Kidney glomerular epithelial cell (primary cell): ENCODE measurements at regions not wholly inside any gene's neighbourhood (a gene's known extent, or its start where the extent isn't known, plus 50 kb on each side); places are given as distances from the start of the nearest gene placed in this dataset.
"Not testable (repeated sequence)": the region's sequence is repeated elsewhere in the genome, so short reads cannot be mapped to it uniquely, and the experiment has no call there.

Experiments used
- DNase-seq: peaks from one replicate; lab custom pipeline; 2025; lab: John Stamatoyannopoulos, UW

- DNase-seq = not testable (repeated sequence)
Measured at GRCh38 chr10:46802010-46802409, 109.2 kb upstream of the PTPN20 start.

- not testable (repeated sequence) for DNase-seq
Measured at GRCh38 chr10:46803082-46803481, 108.1 kb upstream of the PTPN20 start.

- DNase-seq = not testable (repeated sequence)
Measured at GRCh38 chr10:46810222-46810621, 101.0 kb upstream of the PTPN20 start.

- DNase-seq = not testable (repeated sequence)
Measured at GRCh38 chr10:46816126-46816525, 95.1 kb upstream of the PTPN20 start.

- not testable (repeated sequence) for DNase-seq
Measured at GRCh38 chr10:46840393-46841050, 70.7 kb upstream of the PTPN20 start.

- not testable (repeated sequence) for DNase-seq
Measured at GRCh38 chr10:46841051-46841593, 70.1 kb upstream of the PTPN20 start.

- DNase-seq = not testable (repeated sequence)
Measured at GRCh38 chr10:46845194-46845593, 66.0 kb upstream of the PTPN20 start.

GRCh38 chr10:46845640-46846039, 65.6 kb upstream of the PTPN20 start:
- not testable (repeated sequence) for DNase-seq

GRCh38 chr10:46860753-46861152, 50.5 kb upstream of the PTPN20 start:
- not testable (repeated sequence) for DNase-seq
